WERI-Rb-1 (cell line): ENCODE measurements at regions not wholly inside any gene's neighbourhood (a gene's known extent, or its start where the extent isn't known, plus 50 kb on each side); places are given as distances from the start of the nearest gene placed in this dataset.
"Not testable (repeated sequence)": the region's sequence is repeated elsewhere in the genome, so short reads cannot be mapped to it uniquely, and the experiment has no call there.

Experiments used
- DNase-seq: peaks from one replicate; pipeline ENCODE4 v3.0.0-alpha.2; 2020
- H3K27ac ChIP-seq: fragments of 250-450 bp; sonication (Bioruptor Pico); 2 replicates; pipeline ENCODE4 v1.5.1; 2020; ENCODE audit warnings: mild to moderate bottlenecking, moderate library complexity
- H3K27me3 ChIP-seq: fragments of 250-450 bp; sonication (Bioruptor Pico); 2 replicates; pipeline ENCODE4 v1.5.1; 2021; ENCODE audit warnings: mild to moderate bottlenecking, low read depth, moderate library complexity; ENCODE audit not compliant: insufficient read depth, severe bottlenecking
- H3K36me3 ChIP-seq: fragments of 250-450 bp; sonication (Bioruptor Pico); 2 replicates; pipeline ENCODE4 v1.5.1; 2020; ENCODE audit warnings: mild to moderate bottlenecking, moderate library complexity
- H3K4me3 ChIP-seq: 2 replicates; pipeline ENCODE4 v1.5.1; 2011; ENCODE audit warnings: low read depth, mild to moderate bottlenecking, control low read depth, low read length
- H3K9me3 ChIP-seq: fragments of 250-450 bp; sonication (Bioruptor Pico); 2 replicates; pipeline ENCODE4 v1.5.1; 2021; ENCODE audit warnings: mild to moderate bottlenecking, moderate library complexity; ENCODE audit not compliant: severe bottlenecking
- TF ChIP-seq, protein P1 (sequence below): IDR thresholded peaks from 2 replicates; pipeline ENCODE4 v1.5.1; 2011; ENCODE audit warnings: low read depth, mild to moderate bottlenecking, control low read depth, inconsistent platforms, low read length

DNA sequence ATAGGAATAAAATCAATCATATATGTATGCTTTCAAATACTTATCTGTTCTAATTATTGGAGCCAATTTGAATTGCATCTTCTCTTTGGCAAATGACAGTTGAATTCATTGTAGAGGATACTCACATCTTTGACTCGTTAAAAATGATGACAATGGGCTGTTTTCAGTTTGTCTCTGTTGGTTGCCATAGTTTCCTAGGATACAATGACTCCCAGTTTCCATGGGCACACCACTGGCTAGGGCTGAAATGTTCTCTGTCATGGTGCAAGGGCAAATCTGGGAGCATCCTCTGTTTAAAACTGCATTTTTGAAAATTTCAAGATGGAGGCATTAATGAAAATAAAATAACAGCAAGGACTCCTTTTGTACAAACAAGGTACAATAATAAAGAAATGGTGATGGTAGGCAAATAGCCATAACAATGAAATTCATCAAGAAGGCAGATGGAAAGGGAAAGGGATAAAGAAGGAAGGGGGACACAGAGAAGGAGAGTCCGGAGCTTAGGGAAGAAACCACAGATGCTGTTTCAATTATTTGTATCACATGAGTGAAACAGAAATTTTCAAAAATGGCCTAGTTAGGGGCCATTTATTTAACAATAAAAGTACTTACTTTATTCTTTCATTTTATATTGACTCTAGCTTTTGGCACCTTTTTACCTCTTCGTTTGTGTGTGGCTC, 378.8 kb upstream of the SEMA6A start:
- TF ChIP-seq, protein P1, sequence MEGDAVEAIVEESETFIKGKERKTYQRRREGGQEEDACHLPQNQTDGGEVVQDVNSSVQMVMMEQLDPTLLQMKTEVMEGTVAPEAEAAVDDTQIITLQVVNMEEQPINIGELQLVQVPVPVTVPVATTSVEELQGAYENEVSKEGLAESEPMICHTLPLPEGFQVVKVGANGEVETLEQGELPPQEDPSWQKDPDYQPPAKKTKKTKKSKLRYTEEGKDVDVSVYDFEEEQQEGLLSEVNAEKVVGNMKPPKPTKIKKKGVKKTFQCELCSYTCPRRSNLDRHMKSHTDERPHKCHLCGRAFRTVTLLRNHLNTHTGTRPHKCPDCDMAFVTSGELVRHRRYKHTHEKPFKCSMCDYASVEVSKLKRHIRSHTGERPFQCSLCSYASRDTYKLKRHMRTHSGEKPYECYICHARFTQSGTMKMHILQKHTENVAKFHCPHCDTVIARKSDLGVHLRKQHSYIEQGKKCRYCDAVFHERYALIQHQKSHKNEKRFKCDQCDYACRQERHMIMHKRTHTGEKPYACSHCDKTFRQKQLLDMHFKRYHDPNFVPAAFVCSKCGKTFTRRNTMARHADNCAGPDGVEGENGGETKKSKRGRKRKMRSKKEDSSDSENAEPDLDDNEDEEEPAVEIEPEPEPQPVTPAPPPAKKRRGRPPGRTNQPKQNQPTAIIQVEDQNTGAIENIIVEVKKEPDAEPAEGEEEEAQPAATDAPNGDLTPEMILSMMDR = no peak
- Histone ChIP-seq H3K36me3 (no peaks in the 10 kb centered on the region), H3K4me3 (no peak overlapping the region), H3K27me3 (no peaks in the 10 kb centered on the region), H3K27ac (no peak overlapping the region), H3K9me3 (no peaks in the 10 kb centered on the region)
- DNase-seq = no peak

DNA sequence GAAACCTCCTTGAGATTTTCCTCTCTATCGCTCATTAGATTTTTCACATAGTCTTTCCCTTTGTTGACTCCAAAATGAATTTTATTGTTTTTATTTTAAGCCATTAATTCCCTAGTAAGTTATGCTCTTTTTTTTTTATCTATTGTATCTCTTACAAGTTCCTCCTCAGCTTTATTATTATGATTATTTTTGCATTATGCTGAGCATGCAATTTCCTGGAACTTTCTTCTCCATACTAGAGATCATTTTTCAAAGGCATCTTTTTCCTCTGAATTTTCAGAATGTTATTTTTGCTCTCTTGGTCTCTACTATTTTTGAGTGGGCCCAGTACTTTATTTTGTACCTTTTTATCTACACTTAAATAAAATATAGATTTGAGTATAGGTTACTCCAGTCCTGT, 376.6 kb upstream of the SEMA6A start:
- Histone ChIP-seq H3K36me3 (no peaks in the 10 kb centered on the region), H3K27me3 (no peaks in the 10 kb centered on the region), H3K9me3 (no peaks in the 10 kb centered on the region), H3K4me3 (no peak overlapping the region), H3K27ac (no peak overlapping the region)
- TF ChIP-seq, protein P1 = no peak
- DNase-seq = no peak

DNA sequence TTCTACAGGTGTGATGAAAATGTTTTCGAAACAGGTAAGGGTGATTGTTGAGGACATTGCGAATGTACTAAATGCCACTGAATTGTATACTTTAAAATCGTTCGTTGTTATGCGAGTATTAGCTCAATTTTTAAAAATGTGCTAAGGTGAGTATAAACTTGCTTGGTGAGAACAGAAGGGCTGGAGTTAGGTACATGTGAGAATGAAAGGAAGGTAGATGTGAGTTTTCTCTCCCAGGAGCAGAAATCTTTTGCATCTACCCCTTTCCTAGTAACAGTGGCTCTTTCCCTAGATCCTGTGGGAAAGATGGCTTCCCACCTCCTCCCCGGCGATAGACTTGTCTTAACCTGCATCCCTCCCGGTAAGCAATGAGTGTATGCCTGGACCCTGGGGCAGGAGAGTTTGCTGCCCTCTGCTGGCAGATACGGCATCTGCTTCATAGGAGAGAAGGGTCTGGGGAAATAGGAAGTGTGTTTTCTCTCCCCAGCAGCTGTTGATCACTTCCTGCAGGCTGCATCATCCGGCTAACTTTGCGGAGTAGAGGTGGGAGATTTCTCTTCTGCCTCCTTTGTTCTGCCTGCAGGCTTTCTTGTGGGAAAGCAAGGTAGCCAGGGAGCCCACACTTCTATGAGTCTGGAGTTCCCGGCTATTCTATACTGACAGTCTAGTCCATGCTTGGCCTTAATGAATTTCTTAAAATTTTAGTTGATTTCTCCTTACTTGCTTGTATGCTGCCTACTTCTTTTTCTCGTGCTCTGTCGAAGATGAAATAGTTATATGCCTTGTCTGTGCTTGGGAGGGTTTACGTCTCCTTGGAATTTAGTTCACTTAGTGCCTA, 373.3 kb upstream of the SEMA6A start:
- no peak overlapping the region for H3K27ac ChIP-seq
- H3K27me3 ChIP-seq = no peaks in the 10 kb centered on the region
- DNase-seq = peak; percentile 87
- H3K4me3 ChIP-seq = no peak overlapping the region
- TF ChIP-seq, protein P1 = peak; percentile 89
- no peaks in the 10 kb centered on the region for H3K9me3 ChIP-seq
- H3K36me3 ChIP-seq = no peaks in the 10 kb centered on the region

DNA sequence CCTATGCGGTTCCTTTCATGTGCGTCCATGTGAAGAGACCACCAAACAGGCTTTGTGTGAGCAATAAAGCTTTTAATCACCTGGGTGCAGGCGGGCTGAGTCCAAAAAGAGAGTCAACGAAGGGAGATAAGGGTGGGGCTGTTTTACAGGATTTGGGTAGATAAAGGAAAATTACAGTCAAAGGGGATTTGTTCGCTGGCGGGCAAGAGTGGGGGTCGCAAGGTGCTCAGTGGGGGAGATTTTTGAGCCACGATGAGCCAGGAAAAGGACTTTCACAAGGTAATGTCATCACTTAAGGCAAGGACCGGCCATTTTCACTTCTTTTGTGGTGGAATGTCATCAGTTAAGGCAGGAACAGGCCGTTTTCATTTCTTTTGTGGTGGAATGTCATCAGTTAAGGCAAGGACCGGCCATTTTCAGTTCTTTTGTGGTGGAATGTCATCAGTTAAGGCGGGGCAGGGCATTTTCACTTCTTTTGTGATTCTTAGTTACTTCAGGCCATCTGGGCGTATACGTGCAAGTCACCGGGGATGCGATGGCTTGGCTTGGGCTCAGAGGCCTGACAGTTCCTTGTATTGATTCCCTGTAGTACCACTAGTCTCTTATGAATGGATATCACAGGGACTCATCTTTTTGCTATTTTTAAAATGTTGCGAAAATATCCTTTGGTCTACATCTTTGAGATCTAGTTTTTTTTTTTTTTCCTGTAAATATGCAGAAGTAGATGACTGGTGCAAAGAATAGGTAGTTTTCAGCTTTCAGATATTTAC, 371.2 kb upstream of the SEMA6A start:
- H3K27ac ChIP-seq, H3K36me3 ChIP-seq, H3K9me3 ChIP-seq, H3K4me3 ChIP-seq, DNase-seq, H3K27me3 ChIP-seq: not testable (repeated sequence)

DNA sequence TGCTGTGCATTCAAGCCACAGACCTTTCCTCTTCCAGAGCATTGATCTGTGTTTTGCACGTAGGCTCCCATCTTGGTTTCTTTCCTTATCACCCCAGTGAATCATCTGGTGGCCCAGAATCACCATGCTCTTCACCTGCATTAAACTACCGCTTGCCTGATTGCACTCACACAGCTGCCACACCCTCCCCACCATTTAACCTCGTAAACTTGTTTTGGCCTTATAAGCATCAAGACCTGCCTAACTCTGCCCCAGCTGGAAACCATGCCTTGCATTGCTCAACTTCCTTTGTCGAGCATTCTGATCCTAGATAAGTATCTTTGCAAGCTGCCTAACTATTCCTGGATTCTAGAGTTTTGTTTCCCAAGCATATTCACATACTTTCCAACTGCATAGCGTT, 369.6 kb upstream of the SEMA6A start:
- H3K9me3 ChIP-seq = no peaks in the 10 kb centered on the region
- no peak overlapping the region for H3K4me3 ChIP-seq
- H3K27me3 ChIP-seq = no peaks in the 10 kb centered on the region
- DNase-seq = no peak
- no peak overlapping the region for H3K27ac ChIP-seq
- TF ChIP-seq, protein P1 = no peak
- no peaks in the 10 kb centered on the region for H3K36me3 ChIP-seq

DNA sequence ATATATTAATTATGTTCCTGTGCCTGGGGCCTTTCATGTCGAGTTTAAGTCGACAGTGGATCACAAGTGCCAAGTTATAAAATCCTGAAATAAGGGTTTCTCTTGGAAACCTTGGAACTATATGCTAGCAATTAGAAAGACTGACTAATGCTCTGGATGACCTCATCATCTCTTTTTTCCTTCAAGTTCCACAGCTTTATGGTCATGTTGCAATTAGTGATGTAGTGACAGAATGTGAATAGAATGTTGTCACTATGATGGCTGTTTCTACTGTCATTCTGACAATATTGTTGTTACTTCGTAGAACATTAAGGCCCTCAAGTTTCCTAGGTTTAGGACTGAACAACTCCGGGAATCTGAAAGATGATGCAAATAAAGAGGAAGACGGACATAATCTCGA, 368.0 kb upstream of the SEMA6A start:
- no peak overlapping the region for H3K27ac ChIP-seq
- no peaks in the 10 kb centered on the region for H3K9me3 ChIP-seq
- no peaks in the 10 kb centered on the region for H3K27me3 ChIP-seq
- no peak for DNase-seq
- H3K36me3 ChIP-seq = no peaks in the 10 kb centered on the region
- TF ChIP-seq, protein P1 = no peak
- no peak overlapping the region for H3K4me3 ChIP-seq
